GM18951 (cell line): ENCODE measurements at regions not wholly inside any gene's neighbourhood (a gene's known extent, or its start where the extent isn't known, plus 50 kb on each side); places are given as distances from the start of the nearest gene placed in this dataset.

ENCODE experiments used
- POLR2A ChIP-seq: IDR thresholded peaks from 4 replicates; pipeline ENCODE4 v1.6.1; 2011; ENCODE audit warnings: mild to moderate bottlenecking; ENCODE audit not compliant: insufficient read length, insufficient read depth; ENCODE audit errors: extremely low read depth
- in situ Hi-C: fragments of 300-500 bp; cut with MboI; formaldehyde crosslinking; loops from one replicate; pipeline ENCODE4 v1.12.0; 2022; ENCODE audit warnings: low sequenced_read_pairs, mixed read lengths, inconsistent platforms; ENCODE audit not compliant: unreplicated experiment

GRCh38 chr13:69458013-69458412, 649.6 kb upstream of the ATXN8OS start:
- TF ChIP-seq POLR2A = no peak
- in situ Hi-C loops = no loop called here

- in situ Hi-C loops = no loop called here
- no peak for TF ChIP-seq POLR2A
These were observed 657.4 kb upstream of the ATXN8OS start for GRCh38 chr13:69450245-69450644.

GRCh38 chr13:69425235-69425634, 682.4 kb upstream of the ATXN8OS start:
- in situ Hi-C loops = no loop called here
- no peak for TF ChIP-seq POLR2A

- in situ Hi-C loops = no loop called here
- TF ChIP-seq POLR2A = no peak
These were observed 683.8 kb upstream of the ATXN8OS start for GRCh38 chr13:69423844-69424243.

- in situ Hi-C loops = no loop called here
- no peak for TF ChIP-seq POLR2A
These were observed 689.3 kb upstream of the ATXN8OS start for GRCh38 chr13:69418319-69418718.

GRCh38 chr13:69410761-69411160, 696.9 kb upstream of the ATXN8OS start:
- in situ Hi-C loops = no loop called here
- TF ChIP-seq POLR2A = no peak

- in situ Hi-C loops = no loop called here
- no peak for TF ChIP-seq POLR2A
These were observed 715.9 kb upstream of the ATXN8OS start for GRCh38 chr13:69391756-69392155.

- TF ChIP-seq POLR2A = no peak
- in situ Hi-C loops = no loop called here
These were observed 717.7 kb upstream of the ATXN8OS start for GRCh38 chr13:69389899-69390298.

- TF ChIP-seq POLR2A = no peak
- in situ Hi-C loops = no loop called here
These were observed 733.7 kb upstream of the ATXN8OS start for GRCh38 chr13:69373747-69374425.

- no peak for TF ChIP-seq POLR2A
These were observed 744.3 kb upstream of the ATXN8OS start for GRCh38 chr13:69363360-69363759.

GRCh38 chr13:69331245-69331644, 776.4 kb upstream of the ATXN8OS start:
- TF ChIP-seq POLR2A = no peak
- in situ Hi-C loops = no loop called here

More at GRCh38 chr13:69363360-69363759, 744.3 kb upstream of the ATXN8OS start:
- in situ Hi-C loops = no loop called here

GRCh38 chr13:69324090-69324886, 783.3 kb upstream of the ATXN8OS start:
- in situ Hi-C loops = no loop called here
- TF ChIP-seq POLR2A = no peak

- in situ Hi-C loops = no loop called here
- no peak for TF ChIP-seq POLR2A
These were observed 788.0 kb upstream of the ATXN8OS start for GRCh38 chr13:69319656-69320055.

- no peak for TF ChIP-seq POLR2A
- in situ Hi-C loops = no loop called here
These were observed 792.6 kb upstream of the ATXN8OS start for GRCh38 chr13:69315039-69315438.
